ENCODE measurements at regions not wholly inside any gene's neighbourhood (a gene's known extent, or its start where the extent isn't known, plus 50 kb on each side); places are given as distances from the start of the nearest gene placed in this dataset.
A peak's percentile ranks its signal among the peaks of the same experiment; 100 is the strongest.

DNA sequence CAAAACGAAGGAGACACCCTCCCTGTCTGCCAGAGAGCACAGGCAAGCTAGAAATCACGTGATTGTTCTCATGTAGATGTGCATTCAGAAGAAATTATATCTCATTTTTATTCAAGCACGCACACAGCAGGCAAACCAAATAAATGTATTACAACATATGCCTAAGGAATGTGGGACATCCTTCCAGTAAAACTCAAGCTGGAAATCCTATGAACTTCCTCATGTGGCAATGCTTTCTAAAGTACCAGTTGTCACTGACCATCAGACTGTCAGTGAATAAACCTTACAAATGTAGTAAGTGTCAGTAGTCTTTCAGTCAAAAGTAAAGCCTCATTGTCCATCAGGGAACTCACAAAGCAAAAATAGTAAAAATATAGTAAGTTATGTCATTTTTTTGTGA, 350.1 kb upstream of the POM121L12 start:
- H3K4me3 ChIP-seq = no peak overlapping the region
- H3K9me3 ChIP-seq = peaks cover 0 to 5% (median 0%) of the 10 kb centered on the region in 11 donors
- ATAC-seq (no peak), DNase-seq (no peak)
- H3K27me3 ChIP-seq = no peaks in the 10 kb centered on the region
- WGBS, 2 donors = 56 to 71% methylated on average over 3 of the region's 3 CpGs
- no peaks in the 10 kb centered on the region for H3K4me1 ChIP-seq
- TF ChIP-seq, protein P1, sequence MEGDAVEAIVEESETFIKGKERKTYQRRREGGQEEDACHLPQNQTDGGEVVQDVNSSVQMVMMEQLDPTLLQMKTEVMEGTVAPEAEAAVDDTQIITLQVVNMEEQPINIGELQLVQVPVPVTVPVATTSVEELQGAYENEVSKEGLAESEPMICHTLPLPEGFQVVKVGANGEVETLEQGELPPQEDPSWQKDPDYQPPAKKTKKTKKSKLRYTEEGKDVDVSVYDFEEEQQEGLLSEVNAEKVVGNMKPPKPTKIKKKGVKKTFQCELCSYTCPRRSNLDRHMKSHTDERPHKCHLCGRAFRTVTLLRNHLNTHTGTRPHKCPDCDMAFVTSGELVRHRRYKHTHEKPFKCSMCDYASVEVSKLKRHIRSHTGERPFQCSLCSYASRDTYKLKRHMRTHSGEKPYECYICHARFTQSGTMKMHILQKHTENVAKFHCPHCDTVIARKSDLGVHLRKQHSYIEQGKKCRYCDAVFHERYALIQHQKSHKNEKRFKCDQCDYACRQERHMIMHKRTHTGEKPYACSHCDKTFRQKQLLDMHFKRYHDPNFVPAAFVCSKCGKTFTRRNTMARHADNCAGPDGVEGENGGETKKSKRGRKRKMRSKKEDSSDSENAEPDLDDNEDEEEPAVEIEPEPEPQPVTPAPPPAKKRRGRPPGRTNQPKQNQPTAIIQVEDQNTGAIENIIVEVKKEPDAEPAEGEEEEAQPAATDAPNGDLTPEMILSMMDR (IDR thresholded peaks at IDR 0.05) = no peak
- H3K36me3 ChIP-seq = no peaks in the 10 kb centered on the region
- intact Hi-C loops (cut with DNase I) = no loop called here
- no peak overlapping the region for H3K27ac ChIP-seq

DNA sequence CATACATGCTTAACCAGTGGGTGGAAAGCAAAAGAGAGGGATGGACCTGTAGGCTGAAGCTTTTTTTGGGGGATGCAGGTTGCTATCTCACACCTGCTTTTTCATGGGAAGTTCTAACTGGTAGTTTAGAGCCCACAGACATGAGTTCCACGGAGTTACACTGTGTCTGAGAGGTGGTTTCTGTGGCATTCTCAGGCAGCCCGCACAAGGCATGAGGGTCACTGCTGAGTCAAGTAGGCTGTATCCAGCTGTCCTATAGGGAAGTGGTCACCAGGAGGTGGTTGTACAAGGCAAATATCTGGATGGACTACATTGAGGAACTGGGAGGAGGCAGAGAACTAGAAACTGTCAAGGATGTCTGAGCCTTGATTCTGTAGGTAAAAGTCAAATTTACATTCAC, 351.0 kb upstream of the POM121L12 start:
- no peak for ATAC-seq
- Histone ChIP-seq H3K27me3 (no peaks in the 10 kb centered on the region), H3K27ac (no peak overlapping the region), H3K9me3 (peaks cover 0 to 10% (median 0%) of the 10 kb centered on the region in 11 donors), H3K4me3 (no peak overlapping the region), H3K4me1 (no peaks in the 10 kb centered on the region), H3K36me3 (no peaks in the 10 kb centered on the region)
- intact Hi-C loops (cut with DNase I) = no loop called here
- TF ChIP-seq, protein P1 (IDR thresholded peaks at IDR 0.05) = no peak
- no peak for DNase-seq
- 72 to 78% methylated on average over 2 of the region's 2 CpGs for WGBS, 2 donors

DNA sequence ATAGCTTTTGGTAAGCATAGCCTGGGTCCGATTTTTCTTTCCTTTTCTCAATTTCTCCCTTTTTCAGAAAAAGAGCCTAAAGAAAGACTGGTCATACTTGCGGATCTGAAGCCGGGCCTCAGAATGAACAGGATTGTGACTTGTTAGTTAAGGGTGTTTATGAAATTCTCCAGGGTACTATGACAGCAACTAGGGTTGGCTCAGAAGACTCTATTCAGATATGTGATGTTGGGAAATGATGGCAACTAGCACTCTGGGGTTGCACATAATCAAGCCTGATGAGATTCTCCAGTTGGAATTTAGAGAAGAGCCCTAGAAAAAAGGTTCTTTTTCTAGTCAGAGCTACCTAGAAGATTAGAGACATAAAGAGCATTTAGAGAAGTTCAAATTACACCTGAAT, 352.4 kb upstream of the POM121L12 start:
- DNase-seq = no peak
- WGBS, 2 donors = 51 to 67% methylated on average over 3 of the region's 3 CpGs
- TF ChIP-seq, protein P1 (IDR thresholded peaks at IDR 0.05) = no peak
- Histone ChIP-seq H3K9me3 (peaks cover 0 to 23% (median 0%) of the 10 kb centered on the region in 11 donors), H3K4me1 (no peaks in the 10 kb centered on the region), H3K27me3 (no peaks in the 10 kb centered on the region), H3K27ac (no peak overlapping the region), H3K4me3 (no peak overlapping the region), H3K36me3 (no peaks in the 10 kb centered on the region)
- peak in 1 of 8 donors; percentile 57 for ATAC-seq
- intact Hi-C loops (cut with DNase I) = no loop called here

DNA sequence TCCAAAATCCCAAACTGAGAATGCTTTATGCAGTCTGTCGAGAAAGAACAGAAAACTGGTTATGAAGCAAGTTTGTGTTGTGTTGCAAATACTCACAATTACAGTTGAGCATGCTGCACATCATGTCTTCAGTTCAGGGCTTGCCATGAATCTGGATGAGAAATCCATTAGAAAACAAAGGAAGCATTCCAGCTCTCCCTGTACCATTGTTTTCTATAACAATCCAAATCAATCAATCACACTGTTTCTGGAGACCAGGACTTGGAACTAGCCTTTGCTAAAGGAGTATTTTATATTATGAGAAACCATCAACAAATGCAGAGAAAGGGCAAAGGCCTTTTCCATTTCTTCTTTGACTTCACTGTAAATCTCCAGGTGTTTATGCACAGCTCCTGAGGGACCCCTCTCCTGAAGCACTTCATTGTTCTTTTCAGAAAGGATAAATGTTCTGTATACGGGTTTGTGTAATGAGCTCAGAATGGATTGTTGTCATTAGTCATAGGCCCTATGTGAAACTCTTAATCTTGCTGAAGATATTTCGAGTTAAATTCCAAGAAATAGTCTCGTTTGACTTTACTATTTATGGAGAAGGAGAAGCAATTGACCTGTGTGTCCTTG, 364.7 kb upstream of the POM121L12 start:
- 50 to 66% methylated on average over 4 of the region's 4 CpGs for WGBS, 2 donors
- peaks cover 0 to 13% (median 0%) of the 10 kb centered on the region in 11 donors for H3K9me3 ChIP-seq
- TF ChIP-seq, protein P1 (IDR thresholded peaks at IDR 0.05) = no peak
- H3K36me3 ChIP-seq = no peaks in the 10 kb centered on the region
- H3K27ac ChIP-seq = no peak overlapping the region
- no peaks in the 10 kb centered on the region for H3K27me3 ChIP-seq
- H3K4me3 ChIP-seq = no peak overlapping the region
- H3K4me1 ChIP-seq = no peaks in the 10 kb centered on the region
- DNase-seq (no peak), ATAC-seq (no peak)
- intact Hi-C loops (cut with DNase I) = no loop called here

Measured in heart right ventricle (tissue), 16 donors.